Thyroid gland (tissue), 4 donors: ENCODE measurements at regions not wholly inside any gene's neighbourhood (a gene's known extent, or its start where the extent isn't known, plus 50 kb on each side); places are given as distances from the start of the nearest gene placed in this dataset.

Experiments used
- CTCF ChIP-seq, 6 experiments: fragments of 200-600 bp in 3 of 6; fragments of 450-650 bp in 3 of 6; sonication (generic) in 3 of 6; IDR thresholded peaks; one replicate each; pipeline ENCODE4 v1.5.1; 2016 to 2019; ENCODE audit warnings: antibody characterized with exemption in 6 of 6, mild to moderate bottlenecking in 2 of 6, inconsistent platforms in 1 of 6, moderate library complexity in 1 of 6
- POLR2A ChIP-seq, 2 donors: fragments of 450-650 bp; IDR thresholded peaks; one replicate each; pipeline ENCODE4 v1.6.1; 2017; ENCODE audit warnings: antibody characterized with exemption in 2 of 2, mild to moderate bottlenecking in 2 of 2, moderate library complexity in 1 of 2

GRCh38 chr12:30030693-30031374 is 247.1 kb upstream of the TMTC1 start:
- TF ChIP-seq CTCF (IDR thresholded peaks at IDR 0.05) (no peak), POLR2A (IDR thresholded peaks at IDR 0.05) (no peak)
